CD14-positive monocyte (primary cell): ENCODE measurements at regions not wholly inside any gene's neighbourhood (a gene's known extent, or its start where the extent isn't known, plus 50 kb on each side); places are given as distances from the start of the nearest gene placed in this dataset.

Source experiments
- DNase-seq, 3 donors: peaks; one replicate each; pipeline ENCODE4 v3.0.0-alpha.2; 2011 to 2022
- H2AFZ ChIP-seq: 2 replicates; pipeline ENCODE4 v1.6.0; 2012; ENCODE audit warnings: mild to moderate bottlenecking, low read depth, low read length, inconsistent platforms; ENCODE audit not compliant: insufficient read depth, poor library complexity, severe bottlenecking
- H3K27ac ChIP-seq, 2 donors: 1 replicate in 1 of 2; 2 replicates in 1 of 2; pipeline ENCODE4 v1.5.1; 2012 to 2013; ENCODE audit warnings: low read length in 2 of 2, control low read depth in 1 of 2, inconsistent platforms in 1 of 2, low read depth in 1 of 2, mild to moderate bottlenecking in 1 of 2
- H3K27me3 ChIP-seq, 2 donors: one replicate each; pipeline versions ENCODE4 v1.6.0 to v1.6.1; 2011 to 2013; ENCODE audit warnings: low read length in 2 of 2; ENCODE audit not compliant: control insufficient read depth in 2 of 2, insufficient read depth in 2 of 2
- H3K36me3 ChIP-seq, 2 donors: replicated peaks in 1 of 2; 1 replicate in 1 of 2; 2 replicates in 1 of 2; pipeline versions ENCODE4 v1.5.1 to v1.6.1; 2012 to 2013; ENCODE audit warnings: low read length in 2 of 2, control low read depth in 1 of 2, inconsistent platforms in 1 of 2, mild to moderate bottlenecking in 1 of 2; ENCODE audit not compliant: insufficient read depth in 2 of 2, control insufficient read depth in 1 of 2
- H3K4me1 ChIP-seq, 2 donors: 1 replicate in 1 of 2; 2 replicates in 1 of 2; pipeline versions ENCODE4 v1.5.1 to v1.6.1; 2012 to 2013; ENCODE audit warnings: low read length in 2 of 2, control low read depth in 1 of 2, inconsistent platforms in 1 of 2, mild to moderate bottlenecking in 1 of 2, moderate library complexity in 1 of 2; ENCODE audit not compliant: insufficient read depth in 2 of 2, control insufficient read depth in 1 of 2
- H3K4me2 ChIP-seq: replicated peaks from 2 replicates; pipeline ENCODE3; 2012; ENCODE audit warnings: low read length, moderate library complexity, mild to moderate bottlenecking; ENCODE audit not compliant: poor library complexity, severe bottlenecking; ENCODE audit errors: extremely low read depth
- H3K4me3 ChIP-seq, 3 experiments: fragments of 200-600 bp in 1 of 3; sonication (generic) in 1 of 3; replicated peaks in 1 of 3; 1 replicate in 2 of 3; 2 replicates in 1 of 3; pipeline ENCODE4 v1.5.1; 2011 to 2013; ENCODE audit warnings: low read length in 3 of 3, mild to moderate bottlenecking in 3 of 3, control low read depth in 2 of 3, low read depth in 2 of 3, inconsistent platforms in 1 of 3, moderate library complexity in 1 of 3
- H3K79me2 ChIP-seq: 2 replicates; pipeline ENCODE4 v1.6.0; 2012; ENCODE audit warnings: mild to moderate bottlenecking, control low read depth, inconsistent platforms, low read length, moderate library complexity; ENCODE audit not compliant: insufficient read depth
- H3K9ac ChIP-seq: 2 replicates; pipeline ENCODE4 v1.6.0; 2017; ENCODE audit warnings: low read length, mild to moderate bottlenecking; ENCODE audit not compliant: insufficient read depth, poor library complexity, severe bottlenecking
- H3K9me3 ChIP-seq, 2 donors: replicated peaks in 1 of 2; 1 replicate in 1 of 2; 2 replicates in 1 of 2; pipeline versions ENCODE4 v1.5.1 to v1.6.1; 2012 to 2013; ENCODE audit warnings: low read length in 2 of 2, control low read depth in 1 of 2; ENCODE audit not compliant: control insufficient read depth in 1 of 2, insufficient read depth in 1 of 2
- H4K20me1 ChIP-seq: 2 replicates; pipeline ENCODE4 v1.6.0; 2012; ENCODE audit warnings: mild to moderate bottlenecking, low read length, control low read depth, moderate library complexity; ENCODE audit not compliant: insufficient read depth
- H3K27ac Mint-ChIP-seq, 7 donors: one replicate each; pipeline ENCODE4 v1.8.0; 2020; ENCODE audit warnings: mild to moderate bottlenecking in 7 of 7, mixed read lengths in 7 of 7, moderate library complexity in 6 of 7, inconsistent platforms in 2 of 7
- H3K27me3 Mint-ChIP-seq, 3 donors: one replicate each; pipeline ENCODE4 v1.8.0; 2021 to 2022; ENCODE audit warnings: low read depth in 3 of 3, mild to moderate bottlenecking in 3 of 3, mixed read lengths in 3 of 3, moderate library complexity in 3 of 3, inconsistent platforms in 1 of 3
- H3K36me3 Mint-ChIP-seq, 2 donors: one replicate each; pipeline ENCODE4 v1.8.0; 2020; ENCODE audit warnings: mixed read lengths in 2 of 2, inconsistent platforms in 1 of 2, mild to moderate bottlenecking in 1 of 2
- H3K4me1 Mint-ChIP-seq: one replicate; pipeline ENCODE4 v1.8.0; 2020; ENCODE audit warnings: mild to moderate bottlenecking, mixed read lengths
- H3K4me3 Mint-ChIP-seq, 2 donors: one replicate each; pipeline ENCODE4 v1.8.0; 2020; ENCODE audit warnings: mild to moderate bottlenecking in 2 of 2, mixed read lengths in 2 of 2, moderate library complexity in 1 of 2
- H3K9me3 Mint-ChIP-seq, 7 donors: one replicate each; pipeline ENCODE4 v1.8.0; 2020 to 2022; ENCODE audit warnings: mixed read lengths in 7 of 7, mild to moderate bottlenecking in 6 of 7, moderate library complexity in 6 of 7, inconsistent platforms in 2 of 7
- WGBS: methylation state at CpG from one replicate; pipeline ENCODE4 v1.1.5; 2013; ENCODE audit warnings: missing lambda C conversion rate; ENCODE audit not compliant: insufficient coverage; 5-methylcytosine and 5-hydroxymethylcytosine counted together
- intact Hi-C, 2 donors: fragments of 100-400 bp; cut with micrococcal nuclease; formaldehyde crosslinking; loops; one replicate each; pipeline versions ENCODE4 v1.15.0 to v1.15.1; 2023
- TF ChIP-seq, protein P1 (sequence below): fragments of 200-600 bp; IDR thresholded peaks from one replicate; pipeline ENCODE4 v1.8.0; 2022; ENCODE audit warnings: antibody characterized with exemption, mild to moderate bottlenecking

DNA sequence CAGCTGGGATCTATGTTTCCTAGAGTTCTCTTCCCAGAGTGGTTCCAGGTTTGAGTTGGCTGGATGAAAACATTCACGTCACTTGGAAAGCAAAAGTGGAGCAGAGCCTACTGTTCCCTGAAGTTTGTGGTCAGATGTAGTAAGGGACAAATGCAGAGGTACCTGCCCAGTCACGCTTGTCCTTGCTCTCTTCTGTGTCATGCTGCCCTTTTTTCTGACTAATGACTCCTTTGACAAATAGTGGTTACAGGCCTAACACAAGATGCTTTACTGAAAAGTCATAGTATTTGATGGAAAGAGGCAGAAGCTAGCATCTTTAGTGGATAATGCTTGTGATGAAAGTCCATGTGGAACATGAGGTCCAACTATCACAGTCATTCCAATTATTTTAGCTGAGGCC, 881.4 kb upstream of the B3GALT2 start:
- Histone ChIP-seq H3K9ac (no peak overlapping the region), H3K4me1 (no peaks in the 10 kb centered on the region), H3K27ac (no peak overlapping the region), H3K4me2 (no peak overlapping the region), H3K9me3 (no peaks in the 10 kb centered on the region), H2AFZ (no peak overlapping the region), H3K79me2 (no peaks in the 10 kb centered on the region), H4K20me1 (no peaks in the 10 kb centered on the region), H3K36me3 (no peaks in the 10 kb centered on the region), H3K4me3 (no peak overlapping the region), H3K27me3 (no peaks in the 10 kb centered on the region)
- no peak for DNase-seq
- H3K9me3 Mint-ChIP-seq: peaks cover 0 to 9% (median 2%) of the 10 kb centered on the region in 7 donors
- peaks cover 5% of the 10 kb centered on the region for H3K4me1 Mint-ChIP-seq
- H3K27me3 Mint-ChIP-seq: no peaks in the 10 kb centered on the region
- H3K4me3 Mint-ChIP-seq: no peak overlapping the region
- H3K36me3 Mint-ChIP-seq: no peaks in the 10 kb centered on the region
- TF ChIP-seq, protein P1, sequence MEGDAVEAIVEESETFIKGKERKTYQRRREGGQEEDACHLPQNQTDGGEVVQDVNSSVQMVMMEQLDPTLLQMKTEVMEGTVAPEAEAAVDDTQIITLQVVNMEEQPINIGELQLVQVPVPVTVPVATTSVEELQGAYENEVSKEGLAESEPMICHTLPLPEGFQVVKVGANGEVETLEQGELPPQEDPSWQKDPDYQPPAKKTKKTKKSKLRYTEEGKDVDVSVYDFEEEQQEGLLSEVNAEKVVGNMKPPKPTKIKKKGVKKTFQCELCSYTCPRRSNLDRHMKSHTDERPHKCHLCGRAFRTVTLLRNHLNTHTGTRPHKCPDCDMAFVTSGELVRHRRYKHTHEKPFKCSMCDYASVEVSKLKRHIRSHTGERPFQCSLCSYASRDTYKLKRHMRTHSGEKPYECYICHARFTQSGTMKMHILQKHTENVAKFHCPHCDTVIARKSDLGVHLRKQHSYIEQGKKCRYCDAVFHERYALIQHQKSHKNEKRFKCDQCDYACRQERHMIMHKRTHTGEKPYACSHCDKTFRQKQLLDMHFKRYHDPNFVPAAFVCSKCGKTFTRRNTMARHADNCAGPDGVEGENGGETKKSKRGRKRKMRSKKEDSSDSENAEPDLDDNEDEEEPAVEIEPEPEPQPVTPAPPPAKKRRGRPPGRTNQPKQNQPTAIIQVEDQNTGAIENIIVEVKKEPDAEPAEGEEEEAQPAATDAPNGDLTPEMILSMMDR: no peak
- intact Hi-C loops: no loop called here
- H3K27ac Mint-ChIP-seq: no peak overlapping the region
- WGBS: 100% methylated on average over 1 of the region's 2 CpGs

- TF ChIP-seq, protein P1: no peak
- no peak overlapping the region for H3K4me2 ChIP-seq
- H3K36me3 ChIP-seq: no peaks in the 10 kb centered on the region
- DNase-seq: no peak
- peaks cover 2 to 22% (median 11%) of the 10 kb centered on the region in 7 donors for H3K9me3 Mint-ChIP-seq
- H3K27ac ChIP-seq: no peak overlapping the region
- H3K79me2 ChIP-seq: no peaks in the 10 kb centered on the region
- intact Hi-C loops: no loop called here
- H2AFZ ChIP-seq: no peak overlapping the region
- no peak overlapping the region for H3K27ac Mint-ChIP-seq
- no peaks in the 10 kb centered on the region for H3K4me1 ChIP-seq
- no peaks in the 10 kb centered on the region for H4K20me1 ChIP-seq
- no peak overlapping the region for H3K4me3 Mint-ChIP-seq
- WGBS: no CpG with 5 or more reads among the region's 2 CpGs
- no peaks in the 10 kb centered on the region for H3K27me3 Mint-ChIP-seq
- peaks cover 0 to 17% of the 10 kb centered on the region in 2 donors for H3K9me3 ChIP-seq
- no peak overlapping the region for H3K9ac ChIP-seq
- H3K27me3 ChIP-seq: no peaks in the 10 kb centered on the region
- no peaks in the 10 kb centered on the region for H3K36me3 Mint-ChIP-seq
- peaks cover 9% of the 10 kb centered on the region for H3K4me1 Mint-ChIP-seq
- H3K4me3 ChIP-seq: no peak overlapping the region
Measured at GRCh38 chr1:194062962-194063361, 876.5 kb upstream of the B3GALT2 start.
